BE2C (cell line): ENCODE measurements at regions not wholly inside any gene's neighbourhood (a gene's known extent, or its start where the extent isn't known, plus 50 kb on each side); places are given as distances from the start of the nearest gene placed in this dataset.

Experiments used
- DNase-seq: peaks from one replicate; pipeline ENCODE4 v3.0.0-alpha.2; 2020
- H3K27me3 ChIP-seq: fragments of 250-450 bp; sonication (Bioruptor Pico); 2 replicates; pipeline ENCODE4 v1.5.1; 2020; ENCODE audit warnings: mild to moderate bottlenecking
- H3K36me3 ChIP-seq: fragments of 250-450 bp; sonication (Bioruptor Pico); 2 replicates; pipeline ENCODE4 v1.5.1; 2020; ENCODE audit warnings: mild to moderate bottlenecking
- H3K4me1 ChIP-seq: fragments of 250-450 bp; sonication (Bioruptor Pico); 2 replicates; pipeline ENCODE4 v1.5.1; 2020
- H3K4me3 ChIP-seq: 2 replicates; pipeline ENCODE4 v1.5.1; 2011; ENCODE audit warnings: low read depth, low read length
- H3K9me3 ChIP-seq: fragments of 250-450 bp; sonication (Bioruptor Pico); 2 replicates; pipeline ENCODE4 v1.5.1; 2020
- TF ChIP-seq, protein P1 (sequence below): IDR thresholded peaks from 2 replicates; pipeline ENCODE4 v1.5.1; 2012; ENCODE audit warnings: mild to moderate bottlenecking, low read depth, low read length

DNA sequence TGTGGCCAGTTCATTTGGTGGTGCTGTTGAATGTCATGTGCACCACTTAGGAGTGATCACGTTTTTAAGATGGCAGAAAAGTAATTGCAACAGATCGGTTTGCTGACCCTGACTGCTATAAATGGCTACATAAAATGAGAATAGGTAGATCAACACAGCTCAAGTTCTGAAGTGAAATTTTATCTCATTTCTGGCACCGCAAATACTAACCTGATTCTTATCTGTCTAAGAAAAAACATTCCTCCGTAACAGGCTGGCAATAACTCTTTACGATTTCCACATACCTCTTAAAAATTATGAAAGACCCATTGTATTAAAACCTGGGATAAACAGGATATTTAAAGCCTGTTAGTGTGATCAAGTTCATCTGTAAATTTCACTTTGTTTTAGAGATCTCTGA lies 387.5 kb downstream of the PDGFC start:
- Histone ChIP-seq H3K36me3 (no peaks in the 10 kb centered on the region), H3K27me3 (no peaks in the 10 kb centered on the region), H3K4me1 (no peaks in the 10 kb centered on the region), H3K4me3 (no peak overlapping the region), H3K9me3 (no peaks in the 10 kb centered on the region)
- TF ChIP-seq, protein P1, sequence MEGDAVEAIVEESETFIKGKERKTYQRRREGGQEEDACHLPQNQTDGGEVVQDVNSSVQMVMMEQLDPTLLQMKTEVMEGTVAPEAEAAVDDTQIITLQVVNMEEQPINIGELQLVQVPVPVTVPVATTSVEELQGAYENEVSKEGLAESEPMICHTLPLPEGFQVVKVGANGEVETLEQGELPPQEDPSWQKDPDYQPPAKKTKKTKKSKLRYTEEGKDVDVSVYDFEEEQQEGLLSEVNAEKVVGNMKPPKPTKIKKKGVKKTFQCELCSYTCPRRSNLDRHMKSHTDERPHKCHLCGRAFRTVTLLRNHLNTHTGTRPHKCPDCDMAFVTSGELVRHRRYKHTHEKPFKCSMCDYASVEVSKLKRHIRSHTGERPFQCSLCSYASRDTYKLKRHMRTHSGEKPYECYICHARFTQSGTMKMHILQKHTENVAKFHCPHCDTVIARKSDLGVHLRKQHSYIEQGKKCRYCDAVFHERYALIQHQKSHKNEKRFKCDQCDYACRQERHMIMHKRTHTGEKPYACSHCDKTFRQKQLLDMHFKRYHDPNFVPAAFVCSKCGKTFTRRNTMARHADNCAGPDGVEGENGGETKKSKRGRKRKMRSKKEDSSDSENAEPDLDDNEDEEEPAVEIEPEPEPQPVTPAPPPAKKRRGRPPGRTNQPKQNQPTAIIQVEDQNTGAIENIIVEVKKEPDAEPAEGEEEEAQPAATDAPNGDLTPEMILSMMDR, result no peak
- no peak for DNase-seq

DNA sequence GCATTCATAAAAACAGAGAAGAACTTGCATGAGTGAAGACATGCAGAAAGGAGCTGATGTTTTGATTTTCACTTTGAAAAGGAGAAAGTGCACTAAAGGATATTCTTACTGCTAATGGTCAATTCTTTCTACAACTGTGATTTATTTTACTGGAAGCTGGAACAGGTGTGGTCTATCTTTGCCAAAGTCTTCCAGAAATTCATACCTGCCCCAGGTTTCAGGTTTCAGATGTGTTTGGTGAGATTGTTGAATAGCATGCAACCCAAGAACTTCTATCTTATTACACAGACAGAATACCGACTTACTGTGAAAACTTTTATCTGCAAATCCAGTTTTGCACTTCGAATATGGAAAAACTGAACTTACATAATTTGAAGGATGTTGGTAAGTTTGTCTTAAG lies 388.3 kb downstream of the PDGFC start:
- no peak for DNase-seq
- no peaks in the 10 kb centered on the region for H3K36me3 ChIP-seq
- H3K27me3 ChIP-seq, result no peaks in the 10 kb centered on the region
- no peaks in the 10 kb centered on the region for H3K4me1 ChIP-seq
- TF ChIP-seq, protein P1, result no peak
- H3K9me3 ChIP-seq, result no peaks in the 10 kb centered on the region
- H3K4me3 ChIP-seq, result no peak overlapping the region

DNA sequence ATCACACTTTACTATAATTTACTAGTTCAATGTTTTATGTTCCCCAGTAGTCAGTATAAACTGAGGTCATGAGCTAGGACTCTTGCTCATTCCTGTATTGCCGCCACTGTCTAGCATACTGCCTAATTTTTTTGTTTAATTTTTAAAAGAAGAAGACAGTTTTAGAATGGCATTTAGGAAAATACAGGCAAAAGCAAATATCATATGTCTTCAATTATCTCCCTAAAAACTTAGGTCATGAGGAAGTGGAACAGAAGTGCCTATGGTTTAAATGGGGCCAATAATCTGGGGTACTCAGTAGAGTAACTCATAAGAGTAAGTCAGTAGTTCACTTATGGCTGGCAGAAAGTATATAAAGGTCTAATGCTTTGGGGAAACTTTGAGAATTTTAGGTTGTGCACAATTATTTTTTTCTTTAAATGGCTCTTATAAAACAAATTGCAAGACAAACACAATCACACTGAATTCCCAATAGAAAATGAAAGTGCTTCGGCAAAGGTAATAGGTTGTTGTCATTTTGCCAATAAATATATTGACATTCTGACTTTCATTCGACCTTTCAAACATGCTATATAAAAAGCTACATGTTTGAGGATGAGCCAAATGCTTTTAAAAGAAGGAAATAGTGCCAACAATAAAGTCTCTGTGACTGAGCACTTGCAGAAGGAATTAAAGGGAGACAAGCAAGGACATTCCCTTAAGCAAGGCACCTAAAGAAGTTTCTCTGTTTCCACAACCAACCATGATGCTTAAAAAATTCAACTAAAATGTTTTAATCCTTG lies 390.1 kb downstream of the PDGFC start:
- Histone ChIP-seq H3K4me1 (no peaks in the 10 kb centered on the region), H3K9me3 (no peaks in the 10 kb centered on the region), H3K36me3 (no peaks in the 10 kb centered on the region), H3K4me3 (no peak overlapping the region), H3K27me3 (no peaks in the 10 kb centered on the region)
- no peak for DNase-seq
- TF ChIP-seq, protein P1, result no peak

DNA sequence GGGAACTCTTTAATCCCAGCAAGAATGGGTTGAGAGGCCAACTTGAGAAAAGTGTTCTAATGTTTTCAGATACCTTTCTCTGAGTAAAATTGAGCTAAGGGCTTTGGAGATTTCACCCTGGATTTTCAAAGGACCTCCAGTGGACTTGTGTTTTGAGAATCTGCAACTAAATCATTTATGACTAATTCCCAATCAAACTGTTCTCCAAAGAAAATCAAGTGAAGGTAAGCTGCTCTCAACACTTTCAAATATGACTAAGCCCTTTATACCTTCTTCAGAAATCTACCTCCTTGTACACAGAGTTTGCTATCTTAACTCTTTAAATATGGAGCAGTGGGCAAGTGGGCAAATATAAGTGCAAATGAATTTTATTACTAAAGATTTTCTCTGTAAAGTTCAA lies 392.9 kb downstream of the PDGFC start:
- no peaks in the 10 kb centered on the region for H3K4me1 ChIP-seq
- TF ChIP-seq, protein P1, result no peak
- no peaks in the 10 kb centered on the region for H3K9me3 ChIP-seq
- H3K27me3 ChIP-seq, result no peaks in the 10 kb centered on the region
- H3K4me3 ChIP-seq, result no peak overlapping the region
- no peaks in the 10 kb centered on the region for H3K36me3 ChIP-seq
- no peak for DNase-seq

DNA sequence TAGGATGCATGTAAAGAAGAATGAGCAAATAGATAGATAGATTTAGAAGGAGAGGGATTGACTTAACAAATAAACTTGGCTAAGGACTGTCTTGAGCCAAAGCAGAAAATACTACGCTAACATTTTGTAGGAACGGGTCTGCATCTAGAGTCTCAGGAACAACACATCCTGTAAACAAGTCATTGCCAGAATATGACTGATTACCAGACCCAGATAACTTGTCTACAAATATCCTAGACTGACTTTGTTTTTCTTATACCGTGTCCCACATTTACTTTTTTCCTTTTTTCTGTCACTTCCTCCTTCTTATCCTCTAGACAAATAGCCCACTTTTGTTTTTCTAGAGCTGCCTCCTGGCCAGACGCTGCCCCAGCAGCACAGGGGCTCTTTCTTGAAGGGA lies 393.6 kb downstream of the PDGFC start:
- H3K36me3 ChIP-seq, result no peaks in the 10 kb centered on the region
- H3K4me1 ChIP-seq, result no peaks in the 10 kb centered on the region
- TF ChIP-seq, protein P1, result no peak
- no peak for DNase-seq
- H3K9me3 ChIP-seq, result no peaks in the 10 kb centered on the region
- H3K27me3 ChIP-seq, result no peaks in the 10 kb centered on the region
- no peak overlapping the region for H3K4me3 ChIP-seq

DNA sequence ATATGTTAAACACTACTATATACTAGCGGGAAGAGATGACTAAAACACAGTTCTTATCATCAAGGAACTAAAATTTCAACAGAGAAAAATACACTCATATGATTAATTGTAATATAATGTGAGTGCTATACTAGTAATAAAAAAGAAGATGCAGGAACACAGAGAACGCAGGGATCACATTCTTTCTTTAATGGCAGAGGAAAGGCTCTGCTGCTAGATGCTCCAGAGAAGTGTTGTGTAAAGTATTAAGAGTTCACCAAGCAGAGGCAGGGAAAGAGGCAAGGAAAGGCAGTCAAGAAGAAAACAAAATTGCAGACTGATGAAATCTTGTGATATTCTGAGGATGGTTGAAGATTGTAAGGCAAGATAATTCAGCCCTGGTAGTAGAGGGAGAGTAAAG lies 394.7 kb downstream of the PDGFC start:
- TF ChIP-seq, protein P1, result no peak
- no peak overlapping the region for H3K4me3 ChIP-seq
- H3K9me3 ChIP-seq, result no peaks in the 10 kb centered on the region
- no peak for DNase-seq
- H3K27me3 ChIP-seq, result no peaks in the 10 kb centered on the region
- no peaks in the 10 kb centered on the region for H3K36me3 ChIP-seq
- no peaks in the 10 kb centered on the region for H3K4me1 ChIP-seq
